ENCODE measurements at regions not wholly inside any gene's neighbourhood (a gene's known extent, or its start where the extent isn't known, plus 50 kb on each side); places are given as distances from the start of the nearest gene placed in this dataset.

GRCh38 chr20:23264545-23264944 lies 86.0 kb upstream of the NXT1 start:
- TF ChIP-seq, protein P1, sequence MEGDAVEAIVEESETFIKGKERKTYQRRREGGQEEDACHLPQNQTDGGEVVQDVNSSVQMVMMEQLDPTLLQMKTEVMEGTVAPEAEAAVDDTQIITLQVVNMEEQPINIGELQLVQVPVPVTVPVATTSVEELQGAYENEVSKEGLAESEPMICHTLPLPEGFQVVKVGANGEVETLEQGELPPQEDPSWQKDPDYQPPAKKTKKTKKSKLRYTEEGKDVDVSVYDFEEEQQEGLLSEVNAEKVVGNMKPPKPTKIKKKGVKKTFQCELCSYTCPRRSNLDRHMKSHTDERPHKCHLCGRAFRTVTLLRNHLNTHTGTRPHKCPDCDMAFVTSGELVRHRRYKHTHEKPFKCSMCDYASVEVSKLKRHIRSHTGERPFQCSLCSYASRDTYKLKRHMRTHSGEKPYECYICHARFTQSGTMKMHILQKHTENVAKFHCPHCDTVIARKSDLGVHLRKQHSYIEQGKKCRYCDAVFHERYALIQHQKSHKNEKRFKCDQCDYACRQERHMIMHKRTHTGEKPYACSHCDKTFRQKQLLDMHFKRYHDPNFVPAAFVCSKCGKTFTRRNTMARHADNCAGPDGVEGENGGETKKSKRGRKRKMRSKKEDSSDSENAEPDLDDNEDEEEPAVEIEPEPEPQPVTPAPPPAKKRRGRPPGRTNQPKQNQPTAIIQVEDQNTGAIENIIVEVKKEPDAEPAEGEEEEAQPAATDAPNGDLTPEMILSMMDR (IDR thresholded peaks at IDR 0.05; ENCODE audit: insufficient read depth, low read length) = no peak
- DNase-seq (ENCODE audit: low read depth) = no peak
- H3K4me3 ChIP-seq (ENCODE audit: low read depth, low read length) = no peak overlapping the region

DNA sequence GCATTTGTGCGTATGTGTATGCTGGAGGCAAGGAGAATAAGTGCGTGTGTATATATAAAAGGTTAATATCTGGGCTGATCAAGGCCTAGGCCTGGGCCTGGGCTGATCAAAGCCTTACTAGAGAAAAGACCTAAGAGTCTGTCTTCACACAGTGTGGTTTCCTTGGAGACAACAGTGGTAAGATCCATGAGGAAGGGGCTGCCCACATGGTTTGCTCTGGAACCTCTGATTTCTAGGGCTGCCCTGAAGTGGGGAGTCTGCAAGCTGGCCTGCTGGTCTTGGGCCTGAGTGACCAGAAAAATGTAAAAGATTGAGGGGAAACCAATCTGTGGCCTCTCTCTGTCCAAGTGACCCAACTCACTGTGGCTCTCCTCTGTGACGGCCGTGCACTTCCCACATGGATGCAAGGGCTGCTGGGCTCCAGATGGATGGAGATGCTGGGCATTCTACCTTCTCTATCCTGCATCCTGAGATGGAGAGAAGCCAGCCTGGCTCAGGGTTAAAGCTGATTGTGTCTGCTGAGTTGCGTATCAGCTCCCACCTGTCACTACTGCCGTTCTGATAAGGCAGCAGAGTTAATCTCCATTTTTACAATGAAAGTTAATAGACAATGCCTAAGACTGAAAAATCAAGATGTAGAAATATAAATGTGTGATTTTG lies 90.3 kb upstream of the NXT1 start:
- TF ChIP-seq, protein P1 (IDR thresholded peaks at IDR 0.05; ENCODE audit: insufficient read depth, low read length) = no peak

GRCh38 chr20:23258747-23259121 lies 91.9 kb upstream of the NXT1 start:
- TF ChIP-seq, protein P1 (IDR thresholded peaks at IDR 0.05; ENCODE audit: insufficient read depth, low read length) = no peak
- no peak overlapping the region for H3K4me3 ChIP-seq (ENCODE audit: low read depth, low read length)
- no peak for DNase-seq (ENCODE audit: low read depth)

More for the DNA sequence above, 90.3 kb upstream of the NXT1 start:
- H3K4me3 ChIP-seq (ENCODE audit: low read depth, low read length) = no peak overlapping the region
- no peak for DNase-seq (ENCODE audit: low read depth)

DNA sequence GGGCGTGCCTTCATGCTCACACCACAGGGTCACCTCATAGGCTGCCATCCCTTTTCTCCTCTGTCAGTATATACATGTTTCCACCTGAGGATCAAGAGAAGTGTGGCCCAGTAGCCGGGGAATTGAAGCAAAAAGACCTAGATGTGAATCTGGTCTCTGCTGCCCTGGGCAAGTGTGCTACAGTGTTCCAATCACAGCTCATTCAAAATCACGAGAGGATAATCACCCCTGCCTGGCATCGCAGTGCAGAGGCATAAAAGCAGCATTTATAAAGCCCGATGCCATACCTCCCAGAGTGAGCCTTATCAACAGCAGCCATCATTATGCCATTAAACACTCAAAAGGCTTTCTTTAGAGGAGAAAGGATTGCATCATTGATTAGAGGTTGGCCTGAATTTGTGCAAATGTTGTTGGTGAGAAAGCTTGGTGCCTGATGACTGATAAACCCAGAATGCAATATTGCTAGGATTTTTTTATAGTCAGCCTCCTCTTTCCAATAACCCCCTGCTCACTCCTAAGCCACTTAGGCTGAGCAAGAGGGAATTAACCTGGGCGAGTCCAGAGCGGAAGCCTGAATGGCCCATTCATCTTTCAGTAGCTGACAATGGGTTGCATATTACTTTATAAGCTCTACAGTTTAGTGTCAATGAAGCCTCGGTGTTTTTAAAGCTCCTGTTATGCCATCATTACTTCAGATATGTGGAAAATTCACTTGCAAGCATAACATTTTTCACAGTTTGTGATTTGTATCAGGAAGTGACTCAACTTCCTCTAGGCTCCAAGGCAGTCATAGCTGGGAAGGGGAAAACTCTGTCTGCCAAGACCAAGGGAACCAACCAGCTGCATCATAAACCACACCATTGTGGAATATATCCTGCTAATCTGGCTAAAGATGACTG lies 92.5 kb upstream of the NXT1 start:
- no peak overlapping the region for H3K4me3 ChIP-seq (ENCODE audit: low read depth, low read length)
- TF ChIP-seq, protein P1 (IDR thresholded peaks at IDR 0.05; ENCODE audit: insufficient read depth, low read length) = no peak

DNA sequence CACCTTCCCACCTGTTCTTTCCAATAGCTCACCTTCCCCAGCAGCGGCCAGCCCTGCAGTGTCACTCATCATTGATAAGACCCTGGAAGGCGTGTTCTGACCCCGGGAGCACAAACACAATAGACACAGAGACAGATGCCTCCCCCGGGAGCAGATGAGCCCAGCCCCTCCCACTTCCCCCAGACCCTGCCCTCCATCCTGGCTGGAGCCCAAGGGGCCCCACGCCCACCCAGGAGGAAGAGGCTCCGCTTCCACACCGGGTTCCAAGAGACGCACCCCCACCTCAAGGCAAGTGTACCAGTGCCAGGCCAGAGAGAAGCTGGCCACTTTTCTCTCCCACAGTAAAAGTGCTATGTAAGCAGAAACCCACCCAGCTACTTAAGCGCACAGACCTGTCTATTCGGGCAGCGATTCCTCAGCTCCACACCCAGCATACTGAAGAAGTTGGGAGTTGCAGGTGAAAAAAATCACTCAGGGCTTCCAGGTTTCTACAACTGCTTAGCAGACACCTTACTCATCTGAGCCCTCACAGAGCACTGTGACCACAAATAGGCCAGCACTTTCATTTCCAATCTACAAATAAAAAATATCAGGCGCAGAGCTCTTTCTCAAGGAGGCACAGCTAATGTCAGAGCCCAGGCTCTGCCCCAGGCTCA lies 93.4 kb upstream of the NXT1 start:
- TF ChIP-seq, protein P1 (IDR thresholded peaks at IDR 0.05; ENCODE audit: insufficient read depth, low read length) = no peak
- H3K4me3 ChIP-seq (ENCODE audit: low read depth, low read length) = no peak overlapping the region
- no peak for DNase-seq (ENCODE audit: low read depth)

More for the DNA sequence above, 92.5 kb upstream of the NXT1 start:
- peak; percentile 95 for DNase-seq (ENCODE audit: low read depth)

DNA sequence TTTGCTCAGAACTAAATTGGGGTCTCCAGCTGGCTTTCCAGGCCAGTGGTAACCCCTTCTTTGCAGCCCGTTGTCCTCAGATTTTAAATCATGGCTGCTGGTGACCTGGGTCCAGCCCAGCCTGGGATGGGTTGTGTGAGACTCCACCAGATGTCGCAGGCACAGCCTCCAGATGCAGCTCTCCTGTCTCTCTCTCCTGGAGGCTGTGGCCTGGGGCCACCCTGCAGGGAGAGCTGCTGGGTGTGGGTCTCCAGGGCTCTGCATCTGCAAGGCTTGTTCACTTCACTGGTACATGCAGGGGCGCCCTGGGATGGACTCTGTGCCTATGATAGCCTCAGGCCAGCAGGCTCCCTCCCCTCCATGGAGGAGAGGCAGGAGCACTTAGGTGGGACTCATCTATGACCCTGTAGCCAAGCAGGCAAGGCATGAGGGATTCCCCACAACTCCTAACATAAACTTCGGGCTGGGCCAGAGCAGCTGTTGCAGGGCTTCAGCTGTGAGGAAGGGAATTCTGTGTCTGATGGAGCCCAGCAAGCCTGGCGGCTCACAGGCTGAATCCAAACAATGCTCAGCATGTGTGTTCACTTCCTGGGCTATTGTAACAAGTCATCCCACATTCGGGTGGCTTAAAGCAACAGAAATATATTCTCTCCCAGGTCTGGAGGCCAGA lies 94.7 kb upstream of the NXT1 start:
- peak; percentile 63 for DNase-seq (ENCODE audit: low read depth)
- H3K4me3 ChIP-seq (ENCODE audit: low read depth, low read length) = no peak overlapping the region
- TF ChIP-seq, protein P1 (IDR thresholded peaks at IDR 0.05; ENCODE audit: insufficient read depth, low read length) = no peak
